ENCODE measurements at regions not wholly inside any gene's neighbourhood (a gene's known extent, or its start where the extent isn't known, plus 50 kb on each side); places are given as distances from the start of the nearest gene placed in this dataset.

DNA sequence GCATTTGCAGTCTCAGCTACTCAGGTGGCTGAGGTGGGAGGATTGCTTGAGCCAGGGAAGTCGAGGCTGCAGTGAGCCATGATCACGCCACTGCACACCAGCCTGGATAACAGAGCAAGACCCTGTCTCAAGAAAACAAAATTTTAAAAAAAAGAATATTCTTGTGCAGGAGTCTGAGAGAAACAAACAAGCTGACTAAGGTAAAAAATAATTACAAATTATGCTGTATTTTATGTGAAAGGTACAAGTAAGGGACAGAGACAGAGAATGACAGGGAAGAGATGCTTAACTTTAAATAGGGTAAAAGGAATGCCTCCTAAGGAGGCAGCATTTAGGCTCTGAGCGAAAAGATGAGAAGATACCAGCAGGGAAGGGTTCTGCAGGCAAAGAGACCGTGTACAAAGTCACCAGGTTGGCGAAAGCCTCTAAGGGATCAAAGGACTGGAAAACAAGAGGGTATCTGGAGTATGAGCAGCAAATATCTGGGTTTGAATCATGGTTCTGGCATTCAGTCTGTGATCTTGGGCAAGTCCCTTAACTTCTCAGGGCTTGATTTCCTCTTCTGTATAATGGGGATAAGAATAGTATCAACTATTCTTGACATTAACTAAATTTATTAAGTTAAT lies 106.2 kb upstream of the RHOBTB1 start:
- TF ChIP-seq POLR2A (IDR thresholded peaks at IDR 0.05), result no peak
- TF ChIP-seq, protein P1, sequence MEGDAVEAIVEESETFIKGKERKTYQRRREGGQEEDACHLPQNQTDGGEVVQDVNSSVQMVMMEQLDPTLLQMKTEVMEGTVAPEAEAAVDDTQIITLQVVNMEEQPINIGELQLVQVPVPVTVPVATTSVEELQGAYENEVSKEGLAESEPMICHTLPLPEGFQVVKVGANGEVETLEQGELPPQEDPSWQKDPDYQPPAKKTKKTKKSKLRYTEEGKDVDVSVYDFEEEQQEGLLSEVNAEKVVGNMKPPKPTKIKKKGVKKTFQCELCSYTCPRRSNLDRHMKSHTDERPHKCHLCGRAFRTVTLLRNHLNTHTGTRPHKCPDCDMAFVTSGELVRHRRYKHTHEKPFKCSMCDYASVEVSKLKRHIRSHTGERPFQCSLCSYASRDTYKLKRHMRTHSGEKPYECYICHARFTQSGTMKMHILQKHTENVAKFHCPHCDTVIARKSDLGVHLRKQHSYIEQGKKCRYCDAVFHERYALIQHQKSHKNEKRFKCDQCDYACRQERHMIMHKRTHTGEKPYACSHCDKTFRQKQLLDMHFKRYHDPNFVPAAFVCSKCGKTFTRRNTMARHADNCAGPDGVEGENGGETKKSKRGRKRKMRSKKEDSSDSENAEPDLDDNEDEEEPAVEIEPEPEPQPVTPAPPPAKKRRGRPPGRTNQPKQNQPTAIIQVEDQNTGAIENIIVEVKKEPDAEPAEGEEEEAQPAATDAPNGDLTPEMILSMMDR (IDR thresholded peaks at IDR 0.05), result no peak

Data from testis (tissue), 2 donors.